Hepatocyte (in vitro differentiated cells): ENCODE measurements at regions not wholly inside any gene's neighbourhood (a gene's known extent, or its start where the extent isn't known, plus 50 kb on each side); places are given as distances from the start of the nearest gene placed in this dataset.

ENCODE experiments used
- DNase-seq: peaks from one replicate; pipeline ENCODE4 v3.0.0-alpha.2; 2016; ENCODE audit warnings: low spot score
- H2AFZ ChIP-seq: fragments of 200-600 bp; sonication (generic); 2 replicates; pipeline ENCODE4 v1.6.0; 2016; ENCODE audit warnings: antibody characterized with exemption, mild to moderate bottlenecking
- H3K27ac ChIP-seq: fragments of 200-600 bp; sonication (generic); 2 replicates; pipeline ENCODE4 v1.5.1; 2016; ENCODE audit warnings: mild to moderate bottlenecking
- H3K27me3 ChIP-seq: fragments of 200-600 bp; sonication (generic); 2 replicates; pipeline ENCODE4 v1.6.1; 2016
- H3K36me3 ChIP-seq: fragments of 200-600 bp; sonication (generic); replicated peaks from 2 replicates; pipeline ENCODE4 v1.5.1; 2016; ENCODE audit warnings: low read depth; ENCODE audit not compliant: insufficient read depth
- H3K4me1 ChIP-seq: fragments of 200-600 bp; sonication (generic); 2 replicates; pipeline ENCODE4 v1.5.1; 2016; ENCODE audit warnings: mild to moderate bottlenecking, moderate library complexity; ENCODE audit not compliant: insufficient read depth
- H3K4me2 ChIP-seq: fragments of 200-600 bp; sonication (generic); 2 replicates; pipeline ENCODE4 v1.6.0; 2016
- H3K4me3 ChIP-seq: fragments of 200-600 bp; sonication (generic); 2 replicates; pipeline ENCODE4 v1.5.1; 2016; ENCODE audit warnings: mild to moderate bottlenecking
- H3K79me2 ChIP-seq: fragments of 200-600 bp; sonication (generic); 2 replicates; pipeline ENCODE4 v1.6.0; 2017; ENCODE audit warnings: mild to moderate bottlenecking
- H3K9me2 ChIP-seq: fragments of 200-600 bp; sonication (generic); replicated peaks from 2 replicates; pipeline ENCODE4 v1.6.0; 2017; ENCODE audit warnings: mild to moderate bottlenecking; ENCODE audit not compliant: insufficient read depth
- H3K9me3 ChIP-seq: fragments of 200-600 bp; sonication (generic); 2 replicates; pipeline ENCODE4 v1.5.1; 2016; ENCODE audit warnings: low read depth, mild to moderate bottlenecking
- H4K20me1 ChIP-seq: fragments of 200-600 bp; sonication (generic); 2 replicates; pipeline ENCODE4 v1.6.0; 2016; ENCODE audit warnings: mild to moderate bottlenecking; ENCODE audit not compliant: insufficient read depth, poor library complexity, severe bottlenecking
- EZH2 ChIP-seq: fragments of 200-600 bp; sonication (generic); IDR thresholded peaks from 2 replicates; pipeline ENCODE4 v1.6.1; 2016; ENCODE audit warnings: antibody characterized with exemption, mild to moderate bottlenecking, borderline replicate concordance
- EZH2phosphoT487 ChIP-seq: fragments of 200-600 bp; sonication (generic); IDR thresholded peaks from one replicate; pipeline ENCODE4 v1.6.1; 2018; ENCODE audit warnings: antibody characterized with exemption, mild to moderate bottlenecking, low read depth, moderate library complexity; ENCODE audit not compliant: unreplicated experiment, severe bottlenecking
- WGBS: methylation state at CpG from one replicate; pipeline ENCODE4 v1.1.6; 2016; ENCODE audit warnings: low lambda C conversion rate; ENCODE audit errors: missing lambda C conversion rate; 5-methylcytosine and 5-hydroxymethylcytosine counted together
- TF ChIP-seq, protein P1 (sequence below): fragments of 200-600 bp; sonication (generic); IDR thresholded peaks from 2 replicates; pipeline ENCODE4 v1.5.1; 2016; ENCODE audit warnings: antibody characterized with exemption, mild to moderate bottlenecking; ENCODE audit not compliant: poor library complexity

DNA sequence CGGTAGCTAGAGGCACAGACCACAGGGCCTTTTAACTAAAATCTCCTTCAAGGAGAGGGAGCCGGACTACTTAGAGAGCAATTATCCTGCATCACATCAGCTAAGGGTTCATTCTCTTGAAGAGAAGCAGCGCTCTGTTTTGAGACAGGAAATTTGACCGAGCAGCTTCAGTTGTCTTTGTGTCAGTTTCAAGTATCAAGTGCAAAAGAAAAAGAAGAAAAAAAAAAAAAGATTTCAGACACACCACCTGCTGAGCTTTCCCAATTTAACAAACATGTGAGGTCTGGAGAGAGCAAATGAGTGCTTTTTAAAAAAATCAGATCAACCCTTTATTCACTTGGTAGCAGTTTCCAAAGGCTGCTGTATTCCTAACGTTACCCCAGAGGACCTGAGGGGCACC is 273.5 kb upstream of the POU3F2 start:
- Histone ChIP-seq H3K79me2 (no peaks in the 10 kb centered on the region), H3K9me3 (no peaks in the 10 kb centered on the region), H4K20me1 (no peaks in the 10 kb centered on the region), H3K27me3 (no peaks in the 10 kb centered on the region), H3K9me2 (no peaks in the 10 kb centered on the region), H3K4me2 (no peak overlapping the region), H3K4me3 (no peak overlapping the region), H3K36me3 (no peaks in the 10 kb centered on the region), H3K27ac (no peak overlapping the region), H2AFZ (no peak overlapping the region), H3K4me1 (no peaks in the 10 kb centered on the region)
- no peak for DNase-seq
- TF ChIP-seq, protein P1, sequence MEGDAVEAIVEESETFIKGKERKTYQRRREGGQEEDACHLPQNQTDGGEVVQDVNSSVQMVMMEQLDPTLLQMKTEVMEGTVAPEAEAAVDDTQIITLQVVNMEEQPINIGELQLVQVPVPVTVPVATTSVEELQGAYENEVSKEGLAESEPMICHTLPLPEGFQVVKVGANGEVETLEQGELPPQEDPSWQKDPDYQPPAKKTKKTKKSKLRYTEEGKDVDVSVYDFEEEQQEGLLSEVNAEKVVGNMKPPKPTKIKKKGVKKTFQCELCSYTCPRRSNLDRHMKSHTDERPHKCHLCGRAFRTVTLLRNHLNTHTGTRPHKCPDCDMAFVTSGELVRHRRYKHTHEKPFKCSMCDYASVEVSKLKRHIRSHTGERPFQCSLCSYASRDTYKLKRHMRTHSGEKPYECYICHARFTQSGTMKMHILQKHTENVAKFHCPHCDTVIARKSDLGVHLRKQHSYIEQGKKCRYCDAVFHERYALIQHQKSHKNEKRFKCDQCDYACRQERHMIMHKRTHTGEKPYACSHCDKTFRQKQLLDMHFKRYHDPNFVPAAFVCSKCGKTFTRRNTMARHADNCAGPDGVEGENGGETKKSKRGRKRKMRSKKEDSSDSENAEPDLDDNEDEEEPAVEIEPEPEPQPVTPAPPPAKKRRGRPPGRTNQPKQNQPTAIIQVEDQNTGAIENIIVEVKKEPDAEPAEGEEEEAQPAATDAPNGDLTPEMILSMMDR: no peak
- TF ChIP-seq EZH2phosphoT487 (no peak), EZH2 (no peak)
- WGBS: 70% methylated on average over 5 of the region's 5 CpGs

DNA sequence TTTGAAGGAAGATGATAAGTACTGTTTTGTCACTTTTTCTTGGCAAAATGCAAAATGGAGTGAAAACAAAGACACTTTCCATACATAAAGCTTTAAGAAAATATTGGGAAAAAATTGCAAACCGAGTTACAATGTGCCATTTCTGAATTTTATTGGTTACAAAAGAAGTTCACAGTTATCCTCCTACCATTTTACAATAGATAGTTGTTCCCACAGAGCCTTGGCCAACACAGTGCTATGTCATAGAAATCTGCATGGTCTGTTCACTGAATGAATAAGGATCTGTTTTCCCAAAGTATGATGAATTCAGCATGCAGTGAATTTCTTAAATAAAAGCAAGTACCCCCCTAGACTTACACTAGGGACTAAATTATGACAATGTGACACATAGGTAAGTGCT is 268.2 kb upstream of the POU3F2 start:
- H3K9me2 ChIP-seq: no peaks in the 10 kb centered on the region
- peaks cover 4% of the 10 kb centered on the region for H3K27me3 ChIP-seq
- no peak overlapping the region for H3K27ac ChIP-seq
- no peak overlapping the region for H2AFZ ChIP-seq
- no peaks in the 10 kb centered on the region for H3K79me2 ChIP-seq
- no peak overlapping the region for H3K4me3 ChIP-seq
- DNase-seq: no peak
- TF ChIP-seq EZH2 (no peak), EZH2phosphoT487 (no peak)
- TF ChIP-seq, protein P1: no peak
- WGBS: 86% methylated on average over 1 of the region's 1 CpG
- no peak overlapping the region for H3K4me2 ChIP-seq
- H3K4me1 ChIP-seq: no peaks in the 10 kb centered on the region
- H4K20me1 ChIP-seq: no peaks in the 10 kb centered on the region
- H3K36me3 ChIP-seq: no peaks in the 10 kb centered on the region
- H3K9me3 ChIP-seq: no peaks in the 10 kb centered on the region

DNA sequence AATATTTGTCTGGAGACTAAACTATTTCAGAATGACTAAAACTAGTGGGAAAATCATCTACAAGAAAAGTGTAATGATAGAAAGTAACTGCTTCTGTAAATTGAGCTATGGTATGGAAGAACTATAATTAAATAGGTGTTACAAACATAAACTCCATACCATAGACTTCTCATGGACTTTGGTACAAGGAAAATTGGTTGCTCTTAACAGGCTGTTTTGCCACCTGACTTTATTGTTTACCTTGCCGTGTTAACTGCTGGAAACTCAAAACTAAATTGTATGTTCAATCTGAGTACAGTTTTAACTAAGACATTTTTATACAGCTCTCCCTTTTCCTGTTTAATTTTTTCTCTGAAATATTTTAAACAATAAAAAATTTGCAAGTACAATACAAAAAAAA is 261.8 kb upstream of the POU3F2 start:
- DNase-seq: no peak
- H3K4me1 ChIP-seq: no peaks in the 10 kb centered on the region
- no peak overlapping the region for H3K4me2 ChIP-seq
- peaks cover 4% of the 10 kb centered on the region for H3K27me3 ChIP-seq
- TF ChIP-seq, protein P1: no peak
- no peaks in the 10 kb centered on the region for H3K9me3 ChIP-seq
- no peaks in the 10 kb centered on the region for H3K9me2 ChIP-seq
- no peaks in the 10 kb centered on the region for H4K20me1 ChIP-seq
- H3K36me3 ChIP-seq: no peaks in the 10 kb centered on the region
- H3K4me3 ChIP-seq: no peak overlapping the region
- WGBS: 54% methylated on average over 1 of the region's 1 CpG
- no peaks in the 10 kb centered on the region for H3K79me2 ChIP-seq
- H2AFZ ChIP-seq: no peak overlapping the region
- H3K27ac ChIP-seq: no peak overlapping the region

DNA sequence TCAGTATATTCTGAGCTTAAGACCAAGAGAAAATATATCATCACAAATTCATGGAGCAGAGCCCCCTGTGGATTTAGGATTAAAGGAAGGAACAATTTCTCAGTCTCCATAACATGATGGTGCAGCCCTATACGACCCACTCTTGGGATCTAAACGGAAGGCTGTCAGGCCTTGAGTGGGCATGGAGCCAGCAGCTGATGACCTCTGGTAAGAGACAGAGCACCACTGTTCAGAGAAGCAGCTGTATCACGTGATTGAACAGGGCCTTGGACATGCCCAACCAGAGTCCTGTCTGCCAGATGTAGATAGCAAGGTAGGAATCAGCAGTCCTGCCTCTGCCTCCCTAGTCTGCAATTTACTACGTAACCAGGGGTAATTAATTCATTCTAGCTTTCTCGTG is 259.4 kb upstream of the POU3F2 start:
- Histone ChIP-seq H3K4me2 (no peak overlapping the region), H3K9me3 (no peaks in the 10 kb centered on the region), H3K9me2 (no peaks in the 10 kb centered on the region), H3K27ac (no peak overlapping the region), H3K79me2 (no peaks in the 10 kb centered on the region), H3K4me1 (no peaks in the 10 kb centered on the region), H2AFZ (no peak overlapping the region), H4K20me1 (no peaks in the 10 kb centered on the region), H3K4me3 (no peak overlapping the region), H3K36me3 (no peaks in the 10 kb centered on the region), H3K27me3 (no peaks in the 10 kb centered on the region)
- TF ChIP-seq, protein P1: no peak
- no peak for TF ChIP-seq EZH2phosphoT487
- no peak for TF ChIP-seq EZH2
- peak; percentile 8 for DNase-seq
- 66% methylated on average over 5 of the region's 5 CpGs for WGBS
